ENCODE measurements at regions not wholly inside any gene's neighbourhood (a gene's known extent, or its start where the extent isn't known, plus 50 kb on each side); places are given as distances from the start of the nearest gene placed in this dataset.
A peak's percentile ranks its signal among the peaks of the same experiment; 100 is the strongest.
"Not testable (repeated sequence)": the region's sequence is repeated elsewhere in the genome, so short reads cannot be mapped to it uniquely, and the experiment has no call there.

GRCh38 chr5:152456815-152457443 is 51.9 kb upstream of the NMUR2 start:
- peak; percentile 24 for FAIRE-seq

- FAIRE-seq: no peak
Observed at GRCh38 chr5:152462021-152462721, 57.1 kb upstream of the NMUR2 start.

- FAIRE-seq: no peak
Observed at GRCh38 chr5:152464048-152464447, 59.0 kb upstream of the NMUR2 start.

- no peak for FAIRE-seq
Observed at GRCh38 chr5:152465140-152465539, 60.1 kb upstream of the NMUR2 start.

- no peak for FAIRE-seq
Observed at GRCh38 chr5:152466085-152466745, 61.1 kb upstream of the NMUR2 start.

- no peak for FAIRE-seq
Observed at GRCh38 chr5:152470167-152470566, 65.1 kb upstream of the NMUR2 start.

GRCh38 chr5:152472083-152472482 is 67.0 kb upstream of the NMUR2 start:
- FAIRE-seq: no peak

GRCh38 chr5:152474961-152475360 is 69.9 kb upstream of the NMUR2 start:
- no peak for FAIRE-seq

GRCh38 chr5:152477536-152477935 is 72.5 kb upstream of the NMUR2 start:
- FAIRE-seq: no peak

GRCh38 chr5:152479866-152480265 is 74.8 kb upstream of the NMUR2 start:
- not testable (repeated sequence) for FAIRE-seq

- not testable (repeated sequence) for FAIRE-seq
Observed at GRCh38 chr5:152480677-152481076, 75.6 kb upstream of the NMUR2 start.

GRCh38 chr5:152487130-152487529 is 82.1 kb upstream of the NMUR2 start:
- FAIRE-seq: no peak

GRCh38 chr5:152488869-152489268 is 83.8 kb upstream of the NMUR2 start:
- no peak for FAIRE-seq

GRCh38 chr5:152499814-152500535 is 94.9 kb upstream of the NMUR2 start:
- no peak for FAIRE-seq

GRCh38 chr5:152501294-152501693 is 96.2 kb upstream of the NMUR2 start:
- FAIRE-seq: no peak

GRCh38 chr5:152503206-152503605 is 98.1 kb upstream of the NMUR2 start:
- FAIRE-seq: no peak

GRCh38 chr5:152505442-152506042 is 100.5 kb upstream of the NMUR2 start:
- FAIRE-seq: peak; percentile 94

- no peak for FAIRE-seq
Observed at GRCh38 chr5:152511120-152511519, 106.0 kb upstream of the NMUR2 start.

GRCh38 chr5:152511531-152512132 is 106.6 kb upstream of the NMUR2 start:
- no peak for FAIRE-seq

- peak; percentile 95 for FAIRE-seq
Observed at GRCh38 chr5:152514827-152515397, 109.8 kb upstream of the NMUR2 start.

- no peak for FAIRE-seq
Observed at GRCh38 chr5:152523964-152524363, 118.9 kb upstream of the NMUR2 start.

- no peak for FAIRE-seq
Observed at GRCh38 chr5:152527358-152528052, 122.4 kb upstream of the NMUR2 start.
